Choroid plexus epithelial cell (primary cell): ENCODE measurements at regions not wholly inside any gene's neighbourhood (a gene's known extent, or its start where the extent isn't known, plus 50 kb on each side); places are given as distances from the start of the nearest gene placed in this dataset.
A peak's percentile ranks its signal among the peaks of the same experiment; 100 is the strongest.
"Not testable (repeated sequence)": the region's sequence is repeated elsewhere in the genome, so short reads cannot be mapped to it uniquely, and the experiment has no call there.

ENCODE experiments used
- DNase-seq: peaks from one replicate; pipeline ENCODE4 v3.0.0-alpha.2; 2010; ENCODE audit warnings: low read depth
- H3K4me3 ChIP-seq: 2 replicates; pipeline ENCODE4 v1.5.1; 2011; ENCODE audit warnings: low read depth, mild to moderate bottlenecking, control low read depth, low read length, moderate library complexity
- TF ChIP-seq, protein P1 (sequence below): conservative IDR thresholded peaks from 2 replicates; pipeline ENCODE4 v1.5.1; 2011; ENCODE audit warnings: low read depth, mild to moderate bottlenecking, control low read depth, inconsistent platforms, low read length, moderate library complexity

DNA sequence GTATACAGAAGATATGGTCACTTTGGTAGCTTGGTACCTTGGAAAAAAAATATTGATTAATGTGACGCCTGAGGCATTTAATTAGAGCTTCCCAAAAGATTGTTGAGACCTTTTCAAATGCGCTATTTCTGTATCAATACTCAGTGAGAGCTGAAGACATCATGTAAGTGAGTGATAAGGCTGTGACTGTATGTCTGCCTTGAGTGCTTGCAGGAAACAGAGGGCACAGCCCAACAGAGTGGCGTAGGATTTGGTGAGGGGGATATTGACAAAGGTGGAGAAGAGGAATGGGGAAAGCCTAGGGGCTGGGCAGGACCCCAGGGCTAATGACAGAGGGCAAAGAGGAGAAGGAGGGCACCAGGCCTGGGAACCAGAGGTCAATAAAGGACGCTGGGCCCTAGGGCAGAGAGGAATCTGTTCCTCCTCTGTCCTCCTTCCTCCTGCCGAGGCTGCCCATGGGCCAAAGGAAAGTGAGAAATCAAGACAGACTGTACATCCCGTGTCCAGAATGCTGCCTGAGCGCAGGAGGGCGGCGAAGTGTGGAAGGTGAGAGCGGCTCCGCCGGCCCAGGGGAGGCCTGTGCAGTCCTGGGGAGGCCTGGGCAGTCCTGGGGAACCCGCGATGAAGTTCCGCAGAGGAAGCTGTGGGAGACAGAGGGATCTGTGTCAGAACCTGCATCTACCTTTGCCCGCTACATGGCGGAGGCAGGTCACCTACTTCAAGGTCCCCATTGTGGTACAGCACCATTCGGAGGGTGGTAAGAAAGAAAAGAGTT is 228.6 kb upstream of the PIEZO2 start:
- TF ChIP-seq, protein P1, sequence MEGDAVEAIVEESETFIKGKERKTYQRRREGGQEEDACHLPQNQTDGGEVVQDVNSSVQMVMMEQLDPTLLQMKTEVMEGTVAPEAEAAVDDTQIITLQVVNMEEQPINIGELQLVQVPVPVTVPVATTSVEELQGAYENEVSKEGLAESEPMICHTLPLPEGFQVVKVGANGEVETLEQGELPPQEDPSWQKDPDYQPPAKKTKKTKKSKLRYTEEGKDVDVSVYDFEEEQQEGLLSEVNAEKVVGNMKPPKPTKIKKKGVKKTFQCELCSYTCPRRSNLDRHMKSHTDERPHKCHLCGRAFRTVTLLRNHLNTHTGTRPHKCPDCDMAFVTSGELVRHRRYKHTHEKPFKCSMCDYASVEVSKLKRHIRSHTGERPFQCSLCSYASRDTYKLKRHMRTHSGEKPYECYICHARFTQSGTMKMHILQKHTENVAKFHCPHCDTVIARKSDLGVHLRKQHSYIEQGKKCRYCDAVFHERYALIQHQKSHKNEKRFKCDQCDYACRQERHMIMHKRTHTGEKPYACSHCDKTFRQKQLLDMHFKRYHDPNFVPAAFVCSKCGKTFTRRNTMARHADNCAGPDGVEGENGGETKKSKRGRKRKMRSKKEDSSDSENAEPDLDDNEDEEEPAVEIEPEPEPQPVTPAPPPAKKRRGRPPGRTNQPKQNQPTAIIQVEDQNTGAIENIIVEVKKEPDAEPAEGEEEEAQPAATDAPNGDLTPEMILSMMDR = no peak
- H3K4me3 ChIP-seq = no peak overlapping the region
- DNase-seq = no peak

DNA sequence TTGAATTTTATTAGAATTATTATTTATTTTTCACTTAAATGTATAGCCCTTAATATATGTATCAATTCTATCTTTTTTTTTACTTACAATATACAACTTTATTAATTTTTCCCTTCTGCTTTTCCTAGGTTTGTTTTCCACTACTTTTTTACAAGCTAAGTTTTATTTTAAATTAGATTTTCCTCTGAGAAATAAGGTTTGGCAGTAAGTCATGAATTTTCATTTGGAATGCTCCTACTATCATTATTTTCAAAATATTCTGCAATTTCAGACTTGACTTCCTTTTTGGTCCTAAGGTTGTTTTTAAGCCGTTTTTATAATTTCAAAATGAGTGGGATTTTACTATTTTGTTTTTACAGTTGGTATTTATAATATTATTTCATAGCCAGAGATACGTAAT is 222.8 kb upstream of the PIEZO2 start:
- TF ChIP-seq, protein P1 = no peak
- no peak for DNase-seq
- H3K4me3 ChIP-seq = no peak overlapping the region

DNA sequence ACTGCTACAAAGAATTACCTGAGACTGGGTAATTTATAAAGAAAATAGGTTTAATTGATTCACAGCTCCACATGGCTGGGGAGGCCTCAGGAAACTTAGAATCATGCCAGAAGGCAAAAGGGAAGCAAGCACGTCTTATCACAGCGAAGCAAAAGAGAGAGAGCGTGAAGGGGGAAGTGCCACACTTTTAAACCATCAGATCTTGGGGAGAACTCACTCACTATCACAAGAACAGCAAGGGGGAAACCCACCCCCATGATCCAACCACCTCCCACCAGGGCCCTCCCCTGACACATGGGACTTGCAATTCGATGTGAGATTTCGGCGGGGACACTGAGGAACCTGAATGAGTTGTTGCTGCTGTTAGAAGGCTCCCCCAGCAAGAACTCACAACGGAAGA is 220.2 kb upstream of the PIEZO2 start:
- TF ChIP-seq, protein P1 = no peak
- DNase-seq = no peak
- H3K4me3 ChIP-seq = no peak overlapping the region

DNA sequence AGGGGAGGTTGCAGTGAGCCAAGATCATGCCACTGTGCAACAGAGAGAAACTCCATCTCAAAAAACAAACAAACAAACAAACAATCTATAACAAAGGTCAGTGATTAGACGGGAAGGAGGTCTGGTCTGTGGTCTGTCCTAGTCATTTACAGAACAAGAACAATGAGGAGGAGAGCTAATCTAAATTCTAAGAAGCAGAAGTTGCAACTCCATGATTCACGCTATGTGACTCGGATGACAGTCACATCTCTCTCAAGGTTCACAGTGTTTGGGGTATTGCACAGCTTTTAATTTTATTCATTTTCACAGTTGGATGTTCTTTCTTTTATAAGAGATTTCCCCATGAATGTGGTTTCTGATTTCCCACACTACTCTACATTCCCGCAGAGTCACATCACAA is 218.7 kb upstream of the PIEZO2 start:
- TF ChIP-seq, protein P1 = no peak
- no peak overlapping the region for H3K4me3 ChIP-seq
- no peak for DNase-seq

DNA sequence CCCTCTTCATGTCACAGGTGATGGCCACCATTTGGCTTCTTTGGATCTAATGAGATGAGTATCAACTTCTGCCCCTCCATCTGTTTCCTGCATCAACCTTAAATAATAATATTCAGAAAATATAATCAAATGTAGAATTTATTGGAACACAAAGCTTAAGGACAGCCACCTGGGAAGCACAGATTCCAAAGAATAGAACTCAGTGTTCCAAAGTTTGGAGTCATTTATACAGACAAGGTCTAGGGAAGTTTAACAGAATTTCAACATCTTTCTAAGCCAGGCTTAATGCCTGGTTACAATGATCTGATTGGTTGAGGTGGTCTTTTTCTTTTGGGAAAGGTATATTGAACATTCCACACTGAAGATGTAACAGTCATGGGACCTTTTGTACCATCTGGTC is 218.0 kb upstream of the PIEZO2 start:
- no peak overlapping the region for H3K4me3 ChIP-seq
- no peak for DNase-seq
- TF ChIP-seq, protein P1 = no peak

DNA sequence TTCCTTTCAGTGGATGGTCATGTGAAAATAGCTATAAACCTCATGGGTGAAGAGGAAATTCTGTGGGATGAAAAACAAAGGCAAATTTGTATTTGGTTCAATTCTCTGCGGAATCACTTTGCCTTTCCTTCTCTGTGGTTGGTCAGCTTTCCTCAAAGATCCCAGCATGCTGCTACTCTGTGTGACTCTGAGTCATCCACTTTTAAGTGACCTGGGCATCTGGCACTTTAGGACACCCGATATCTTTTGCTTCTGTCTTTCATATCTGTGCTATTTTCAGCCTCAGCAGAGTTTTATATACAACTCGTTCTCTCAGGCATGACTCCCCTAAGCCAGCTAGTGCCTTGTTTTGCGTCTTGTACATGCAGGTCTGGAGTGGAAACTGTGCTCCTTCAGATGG is 217.0 kb upstream of the PIEZO2 start:
- no peak overlapping the region for H3K4me3 ChIP-seq
- DNase-seq = peak; percentile 79
- TF ChIP-seq, protein P1 = no peak

DNA sequence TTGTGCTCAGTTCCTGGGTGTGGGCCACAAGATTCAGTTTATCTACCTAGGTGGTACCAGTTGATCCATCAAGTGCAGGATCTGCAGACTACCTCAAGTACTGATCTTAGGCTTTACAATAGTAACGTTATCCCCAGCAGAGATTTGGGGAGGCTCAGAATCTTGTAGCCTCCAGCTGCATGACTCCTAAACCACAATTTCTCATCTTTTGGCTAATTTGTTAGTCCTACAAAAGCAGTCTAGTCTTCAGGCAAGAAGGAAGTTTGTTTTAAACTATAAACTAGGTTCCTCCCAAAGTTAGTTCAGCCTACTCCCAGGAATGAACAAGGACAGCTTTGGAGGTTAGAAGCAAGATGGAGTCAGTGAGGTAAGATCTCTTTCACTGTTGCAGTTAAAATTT is 213.5 kb upstream of the PIEZO2 start:
- no peak for DNase-seq
- no peak overlapping the region for H3K4me3 ChIP-seq
- TF ChIP-seq, protein P1 = no peak

DNA sequence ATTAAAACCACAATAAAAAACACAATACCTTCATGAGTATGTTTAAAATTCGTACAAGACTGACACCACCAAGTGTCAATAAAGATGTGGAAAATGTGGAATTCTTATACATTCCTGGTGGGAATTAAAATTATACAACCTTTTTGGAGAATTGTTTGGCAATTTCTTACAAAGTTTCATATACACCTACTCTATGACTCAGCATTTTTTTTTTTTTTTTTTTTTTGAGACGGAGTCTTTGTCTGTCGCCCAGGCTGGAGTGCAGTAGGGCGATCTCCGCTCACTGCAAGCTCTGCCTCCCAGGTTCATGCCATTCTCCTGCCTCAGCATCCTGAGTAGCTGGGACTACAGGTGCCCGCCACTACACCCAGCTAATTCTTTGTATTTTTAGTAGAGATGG is 212.5 kb upstream of the PIEZO2 start:
- DNase-seq, H3K4me3 ChIP-seq: not testable (repeated sequence)
